Loucy (cell line): ENCODE measurements at regions not wholly inside any gene's neighbourhood (a gene's known extent, or its start where the extent isn't known, plus 50 kb on each side); places are given as distances from the start of the nearest gene placed in this dataset.

Experiments
- H2AFZ ChIP-seq: fragments of 200-600 bp; sonication (generic); 2 replicates; pipeline ENCODE4 v1.6.0; 2016; ENCODE audit warnings: antibody characterized with exemption, mild to moderate bottlenecking, low read length, moderate library complexity
- H3F3A ChIP-seq: fragments of 200-600 bp; 2 replicates; pipeline ENCODE4 v1.6.0; 2016; ENCODE audit warnings: antibody characterized with exemption, low read depth, mild to moderate bottlenecking
- H3K27me3 ChIP-seq: fragments of 200-600 bp; sonication (generic); 2 replicates; pipeline ENCODE4 v1.6.1; 2014; ENCODE audit warnings: low read length, mild to moderate bottlenecking; ENCODE audit not compliant: insufficient read depth, poor library complexity, severe bottlenecking
- H3K36me3 ChIP-seq: fragments of 200-600 bp; sonication (generic); 2 replicates; pipeline ENCODE4 v1.6.1; 2016; ENCODE audit warnings: low read length; ENCODE audit not compliant: insufficient read depth
- H3K4me1 ChIP-seq: fragments of 200-600 bp; sonication (generic); 2 replicates; pipeline ENCODE4 v1.5.1; 2014; ENCODE audit warnings: low read length, mild to moderate bottlenecking; ENCODE audit not compliant: insufficient read depth, poor library complexity, severe bottlenecking
- H3K4me2 ChIP-seq: fragments of 200-600 bp; sonication (generic); 2 replicates; pipeline ENCODE4 v1.6.0; 2014; ENCODE audit warnings: antibody characterized with exemption, low read length, low read depth, mild to moderate bottlenecking; ENCODE audit not compliant: poor library complexity, severe bottlenecking
- H3K4me3 ChIP-seq: fragments of 200-600 bp; sonication (generic); 2 replicates; pipeline ENCODE4 v1.5.1; 2014; ENCODE audit warnings: low read length, mild to moderate bottlenecking, mixed read lengths; ENCODE audit not compliant: poor library complexity, severe bottlenecking
- H3K79me2 ChIP-seq: fragments of 200-600 bp; sonication (generic); 2 replicates; pipeline ENCODE4 v1.6.1; 2014; ENCODE audit warnings: low read length; ENCODE audit not compliant: insufficient read depth
- H3K9ac ChIP-seq: fragments of 200-600 bp; sonication (generic); 2 replicates; pipeline ENCODE4 v1.6.0; 2014; ENCODE audit warnings: mild to moderate bottlenecking, low read depth, low read length, moderate library complexity; ENCODE audit not compliant: poor library complexity, severe bottlenecking
- H3K9me2 ChIP-seq: fragments of 200-600 bp; sonication (generic); replicated peaks from 2 replicates; pipeline ENCODE4 v1.6.1; 2016; ENCODE audit warnings: low read depth, low read length, mixed read lengths
- H3K9me3 ChIP-seq: fragments of 200-600 bp; sonication (generic); 2 replicates; pipeline ENCODE4 v1.6.1; 2014; ENCODE audit warnings: mild to moderate bottlenecking, antibody characterized with exemption, low read length, low read depth; ENCODE audit not compliant: insufficient read depth
- H4K20me1 ChIP-seq: fragments of 200-600 bp; sonication (generic); 2 replicates; pipeline ENCODE4 v1.6.0; 2014; ENCODE audit warnings: antibody characterized with exemption, low read length, mild to moderate bottlenecking; ENCODE audit not compliant: insufficient read depth, poor library complexity, severe bottlenecking
- CTCF ChIP-seq: fragments of 200-600 bp; sonication (generic); conservative IDR thresholded peaks from 2 replicates; pipeline ENCODE4 v1.5.1; 2014; ENCODE audit warnings: mild to moderate bottlenecking, antibody characterized with exemption, low read length
- EZH2phosphoT487 ChIP-seq: fragments of 200-600 bp; IDR thresholded peaks from 2 replicates; pipeline ENCODE4 v1.6.1; 2018; ENCODE audit warnings: antibody characterized with exemption, mild to moderate bottlenecking, moderate library complexity, borderline replicate concordance

DNA sequence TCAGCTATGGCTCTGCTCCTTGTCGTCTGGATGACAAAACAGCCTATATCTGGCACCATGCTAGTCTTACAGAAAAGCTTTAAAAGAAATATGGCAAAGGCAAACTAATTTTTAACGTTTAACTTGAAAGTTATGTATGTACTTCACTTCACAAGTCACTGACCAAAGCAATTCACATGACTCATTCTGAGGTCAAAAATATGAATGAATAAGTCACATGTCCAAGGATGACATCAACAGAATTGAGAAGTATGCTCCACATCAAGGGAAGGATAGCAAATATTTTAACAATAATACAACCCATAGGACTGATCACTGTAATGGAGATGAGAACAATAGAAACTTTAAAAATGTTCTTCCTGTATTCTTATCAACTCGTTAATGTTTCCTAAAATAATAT, 1072.6 kb upstream of the NUDT12 start:
- H4K20me1 ChIP-seq: no peaks in the 10 kb centered on the region
- no peaks in the 10 kb centered on the region for H3K9me2 ChIP-seq
- H3K9me3 ChIP-seq: no peaks in the 10 kb centered on the region
- no peaks in the 10 kb centered on the region for H3K4me1 ChIP-seq
- no peaks in the 10 kb centered on the region for H3F3A ChIP-seq
- H3K36me3 ChIP-seq: no peaks in the 10 kb centered on the region
- no peak overlapping the region for H3K4me2 ChIP-seq
- H3K27me3 ChIP-seq: no peaks in the 10 kb centered on the region
- TF ChIP-seq CTCF (no peak), EZH2phosphoT487 (no peak)
- H3K79me2 ChIP-seq: no peaks in the 10 kb centered on the region
- H2AFZ ChIP-seq: no peak overlapping the region
- H3K4me3 ChIP-seq: no peak overlapping the region
- no peak overlapping the region for H3K9ac ChIP-seq

DNA sequence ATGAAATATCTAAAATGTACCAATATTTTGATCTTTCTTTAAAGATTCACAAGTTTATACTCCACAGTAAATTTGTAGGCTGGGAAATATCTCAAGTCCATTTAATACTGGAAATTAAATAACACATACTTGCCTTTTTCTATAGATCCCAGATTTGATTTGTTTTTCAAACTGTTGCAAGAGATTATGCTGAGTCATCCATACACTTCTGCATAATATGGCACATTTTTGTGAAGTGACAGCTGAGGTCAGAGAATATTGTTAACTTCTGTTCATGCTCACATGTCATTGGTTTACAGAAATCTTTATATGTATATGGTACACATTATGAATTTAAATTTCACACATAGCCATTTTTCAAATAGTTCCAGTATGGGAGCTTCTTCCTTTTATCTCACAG, 1066.3 kb upstream of the NUDT12 start:
- no peaks in the 10 kb centered on the region for H3F3A ChIP-seq
- H4K20me1 ChIP-seq: no peaks in the 10 kb centered on the region
- H3K79me2 ChIP-seq: no peaks in the 10 kb centered on the region
- H3K4me2 ChIP-seq: no peak overlapping the region
- no peaks in the 10 kb centered on the region for H3K9me3 ChIP-seq
- H3K9me2 ChIP-seq: no peaks in the 10 kb centered on the region
- H3K4me1 ChIP-seq: no peaks in the 10 kb centered on the region
- no peak overlapping the region for H3K4me3 ChIP-seq
- H3K9ac ChIP-seq: no peak overlapping the region
- no peaks in the 10 kb centered on the region for H3K36me3 ChIP-seq
- no peaks in the 10 kb centered on the region for H3K27me3 ChIP-seq
- TF ChIP-seq CTCF: no peak
- no peak overlapping the region for H2AFZ ChIP-seq

DNA sequence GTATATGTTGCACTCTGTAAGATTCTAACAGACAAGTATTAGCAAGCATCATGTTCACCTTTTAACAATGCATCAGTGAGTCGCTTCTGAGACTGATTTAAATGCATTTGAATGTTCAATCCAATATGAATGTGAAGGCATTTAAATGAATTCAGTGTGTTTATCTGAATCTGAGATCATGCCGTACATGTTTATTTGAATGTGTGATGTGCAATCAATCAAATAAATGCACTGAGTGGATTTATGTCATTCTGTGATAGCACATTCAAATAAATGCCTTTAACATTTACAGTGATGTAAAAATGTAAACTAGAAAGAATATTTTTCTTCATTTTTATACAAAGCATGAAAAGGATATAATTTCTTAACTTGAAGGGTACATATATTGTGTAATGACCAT, 1063.5 kb upstream of the NUDT12 start:
- Histone ChIP-seq H3K9me2 (no peaks in the 10 kb centered on the region), H3K4me2 (no peak overlapping the region), H3K4me1 (no peaks in the 10 kb centered on the region), H2AFZ (no peak overlapping the region), H3K4me3 (no peak overlapping the region), H3K36me3 (no peaks in the 10 kb centered on the region), H3K79me2 (no peaks in the 10 kb centered on the region), H4K20me1 (no peaks in the 10 kb centered on the region), H3K9ac (no peak overlapping the region), H3F3A (no peaks in the 10 kb centered on the region), H3K9me3 (no peaks in the 10 kb centered on the region), H3K27me3 (no peaks in the 10 kb centered on the region)
- no peak for TF ChIP-seq EZH2phosphoT487
- TF ChIP-seq CTCF: no peak
